Neural progenitor cell (in vitro differentiated cells): ENCODE measurements at regions not wholly inside any gene's neighbourhood (a gene's known extent, or its start where the extent isn't known, plus 50 kb on each side); places are given as distances from the start of the nearest gene placed in this dataset.

Source experiments
- EZH2 ChIP-seq: fragments of 200-600 bp; sonication (generic); IDR thresholded peaks from 2 replicates; pipeline ENCODE4 v1.6.1; 2017; ENCODE audit warnings: antibody characterized with exemption, mild to moderate bottlenecking, moderate library complexity
- TF ChIP-seq, protein P1 (sequence below): fragments of 200-600 bp; sonication (generic); IDR thresholded peaks from 2 replicates; pipeline ENCODE4 v1.5.1; 2017; ENCODE audit warnings: antibody characterized with exemption, mild to moderate bottlenecking

DNA sequence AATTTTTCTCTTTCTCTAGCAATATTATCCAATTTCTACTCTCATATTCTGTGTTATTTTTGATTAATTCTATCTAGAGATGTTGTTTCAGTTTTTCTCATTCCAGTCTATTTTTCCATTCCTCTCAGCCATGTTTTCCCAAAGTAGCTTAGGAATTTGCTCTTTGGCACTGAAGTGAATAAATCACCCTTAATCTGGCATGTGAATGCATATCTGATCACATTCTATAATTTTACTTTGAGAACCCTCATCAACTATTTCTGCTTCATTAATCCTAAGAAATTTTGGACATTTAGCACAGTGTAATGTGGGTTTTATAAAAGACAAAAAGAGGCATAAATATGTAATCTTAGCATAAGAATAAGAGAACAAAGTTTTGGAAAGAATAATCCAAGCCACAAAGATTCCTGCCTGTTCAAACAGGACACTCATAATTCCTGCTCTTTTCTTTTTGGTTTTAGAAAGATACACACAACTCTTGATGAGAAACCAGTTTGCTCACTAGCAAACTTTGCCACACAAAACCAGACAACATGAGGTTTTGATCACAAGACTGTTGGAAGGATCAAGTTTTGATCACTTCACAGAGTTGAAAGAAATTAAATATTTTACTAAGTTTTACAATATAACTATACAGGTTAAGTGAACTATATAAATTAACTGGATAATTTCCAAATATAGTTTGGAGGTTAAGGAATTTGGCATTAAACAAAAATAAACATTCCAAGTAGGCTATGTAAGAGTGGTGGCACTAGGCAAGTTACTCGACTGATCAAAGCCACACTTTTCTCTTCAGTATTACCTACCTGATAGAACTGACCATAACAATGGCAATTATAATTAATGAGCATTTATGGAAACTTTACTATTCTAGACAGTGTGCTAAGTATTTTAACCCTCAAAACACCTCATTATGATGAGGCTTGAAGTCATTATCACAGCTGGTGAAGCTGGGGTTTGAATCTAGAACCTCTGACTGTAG is 226.6 kb upstream of the TMTC1 start:
- TF ChIP-seq, protein P1, sequence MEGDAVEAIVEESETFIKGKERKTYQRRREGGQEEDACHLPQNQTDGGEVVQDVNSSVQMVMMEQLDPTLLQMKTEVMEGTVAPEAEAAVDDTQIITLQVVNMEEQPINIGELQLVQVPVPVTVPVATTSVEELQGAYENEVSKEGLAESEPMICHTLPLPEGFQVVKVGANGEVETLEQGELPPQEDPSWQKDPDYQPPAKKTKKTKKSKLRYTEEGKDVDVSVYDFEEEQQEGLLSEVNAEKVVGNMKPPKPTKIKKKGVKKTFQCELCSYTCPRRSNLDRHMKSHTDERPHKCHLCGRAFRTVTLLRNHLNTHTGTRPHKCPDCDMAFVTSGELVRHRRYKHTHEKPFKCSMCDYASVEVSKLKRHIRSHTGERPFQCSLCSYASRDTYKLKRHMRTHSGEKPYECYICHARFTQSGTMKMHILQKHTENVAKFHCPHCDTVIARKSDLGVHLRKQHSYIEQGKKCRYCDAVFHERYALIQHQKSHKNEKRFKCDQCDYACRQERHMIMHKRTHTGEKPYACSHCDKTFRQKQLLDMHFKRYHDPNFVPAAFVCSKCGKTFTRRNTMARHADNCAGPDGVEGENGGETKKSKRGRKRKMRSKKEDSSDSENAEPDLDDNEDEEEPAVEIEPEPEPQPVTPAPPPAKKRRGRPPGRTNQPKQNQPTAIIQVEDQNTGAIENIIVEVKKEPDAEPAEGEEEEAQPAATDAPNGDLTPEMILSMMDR: no peak
- TF ChIP-seq EZH2: no peak
